Calu3 (cell line): ENCODE measurements at regions not wholly inside any gene's neighbourhood (a gene's known extent, or its start where the extent isn't known, plus 50 kb on each side); places are given as distances from the start of the nearest gene placed in this dataset.

Experiments used
- BruUV-seq: library from RNA; stranded (reverse); fragments of 400-500 nt; replicated peaks from 2 replicates; lab custom pipeline; 2021; lab: Mats Ljungman, UMichigan
- CTCF ChIA-PET: fragments of 300-600 bp; sonication (Branson Sonifier 250); formaldehyde crosslinking; loops from one replicate; lab custom pipeline; 2022; ENCODE audit warnings: antibody characterized with exemption; lab: Charles Lee
- DNase-seq: peaks from one replicate; pipeline ENCODE4 v3.0.0; 2022
- H3K27ac Mint-ChIP-seq: one replicate; pipeline ENCODE4 v1.8.0; 2022; ENCODE audit warnings: mixed read lengths; ENCODE audit not compliant: unreplicated experiment
- H3K27me3 Mint-ChIP-seq: one replicate; pipeline ENCODE4 v1.8.0; 2022; ENCODE audit warnings: mixed read lengths; ENCODE audit not compliant: unreplicated experiment
- H3K36me3 Mint-ChIP-seq: one replicate; pipeline ENCODE4 v1.8.0; 2022; ENCODE audit warnings: mild to moderate bottlenecking, moderate library complexity, mixed read lengths; ENCODE audit not compliant: insufficient read depth, unreplicated experiment
- H3K4me1 Mint-ChIP-seq: one replicate; pipeline ENCODE4 v1.8.0; 2022; ENCODE audit warnings: mild to moderate bottlenecking, low read depth, mixed read lengths; ENCODE audit not compliant: unreplicated experiment
- H3K4me3 Mint-ChIP-seq: one replicate; pipeline ENCODE4 v1.8.0; 2022; ENCODE audit warnings: mild to moderate bottlenecking, low read depth, moderate library complexity, mixed read lengths; ENCODE audit not compliant: unreplicated experiment
- H3K9me3 Mint-ChIP-seq: one replicate; pipeline ENCODE4 v1.8.0; 2022; ENCODE audit warnings: low read depth, mixed read lengths; ENCODE audit not compliant: unreplicated experiment
- CTCF ChIP-seq: fragments of 200-600 bp; IDR thresholded peaks from one replicate; pipeline ENCODE4 v1.8.0; 2022; ENCODE audit warnings: antibody characterized with exemption; ENCODE audit not compliant: unreplicated experiment
- intact Hi-C: fragments of 100-400 bp; cut with micrococcal nuclease; formaldehyde crosslinking; loops from one replicate; pipeline ENCODE4 v1.10.0; 2022; ENCODE audit not compliant: unreplicated experiment

- DNase-seq: no peak
- intact Hi-C loops: no loop called here
- no peaks in the 10 kb centered on the region for H3K36me3 Mint-ChIP-seq
- CTCF ChIA-PET: no interaction called here
- no peak for TF ChIP-seq CTCF
- H3K9me3 Mint-ChIP-seq: no peaks in the 10 kb centered on the region
- no TSS peak for BruUV-seq
- no peak overlapping the region for H3K27ac Mint-ChIP-seq
- H3K27me3 Mint-ChIP-seq: no peaks in the 10 kb centered on the region
- no peaks in the 10 kb centered on the region for H3K4me1 Mint-ChIP-seq
- H3K4me3 Mint-ChIP-seq: no peak overlapping the region
These were observed 236.5 kb upstream of the SPHKAP start for GRCh38 chr2:228417956-228418355.

GRCh38 chr2:228417526-228417925 lies 236.0 kb upstream of the SPHKAP start:
- no peak for TF ChIP-seq CTCF
- no peaks in the 10 kb centered on the region for H3K4me1 Mint-ChIP-seq
- no peak overlapping the region for H3K4me3 Mint-ChIP-seq
- DNase-seq: no peak
- no peaks in the 10 kb centered on the region for H3K27me3 Mint-ChIP-seq
- CTCF ChIA-PET: no interaction called here
- H3K36me3 Mint-ChIP-seq: no peaks in the 10 kb centered on the region
- H3K9me3 Mint-ChIP-seq: no peaks in the 10 kb centered on the region
- no peak overlapping the region for H3K27ac Mint-ChIP-seq
- intact Hi-C loops: no loop called here
- no TSS peak for BruUV-seq

- BruUV-seq: no TSS peak
- Mint-ChIP-seq H3K4me3 (no peak overlapping the region), H3K36me3 (no peaks in the 10 kb centered on the region), H3K9me3 (peaks cover 3% of the 10 kb centered on the region), H3K4me1 (no peaks in the 10 kb centered on the region), H3K27me3 (no peaks in the 10 kb centered on the region), H3K27ac (no peak overlapping the region)
- no peak for TF ChIP-seq CTCF
- DNase-seq: no peak
- intact Hi-C loops: no loop called here
- CTCF ChIA-PET: no interaction called here
These were observed 228.6 kb upstream of the SPHKAP start for GRCh38 chr2:228410061-228410460.

GRCh38 chr2:228409493-228409892 lies 228.0 kb upstream of the SPHKAP start:
- Mint-ChIP-seq H3K36me3 (no peaks in the 10 kb centered on the region), H3K4me3 (no peak overlapping the region), H3K9me3 (peaks cover 3% of the 10 kb centered on the region), H3K27me3 (no peaks in the 10 kb centered on the region), H3K27ac (no peak overlapping the region), H3K4me1 (no peaks in the 10 kb centered on the region)
- intact Hi-C loops: no loop called here
- no peak for DNase-seq
- no TSS peak for BruUV-seq
- no peak for TF ChIP-seq CTCF
- CTCF ChIA-PET: no interaction called here
